Iris pigment epithelial cell (primary cell): ENCODE measurements at regions not wholly inside any gene's neighbourhood (a gene's known extent, or its start where the extent isn't known, plus 50 kb on each side); places are given as distances from the start of the nearest gene placed in this dataset.
A peak's percentile ranks its signal among the peaks of the same experiment; 100 is the strongest.
"Not testable (repeated sequence)": the region's sequence is repeated elsewhere in the genome, so short reads cannot be mapped to it uniquely, and the experiment has no call there.

Experiments used
- DNase-seq: peaks from one replicate; pipeline ENCODE4 v3.0.0-alpha.2; 2011; ENCODE audit warnings: low read depth

DNA sequence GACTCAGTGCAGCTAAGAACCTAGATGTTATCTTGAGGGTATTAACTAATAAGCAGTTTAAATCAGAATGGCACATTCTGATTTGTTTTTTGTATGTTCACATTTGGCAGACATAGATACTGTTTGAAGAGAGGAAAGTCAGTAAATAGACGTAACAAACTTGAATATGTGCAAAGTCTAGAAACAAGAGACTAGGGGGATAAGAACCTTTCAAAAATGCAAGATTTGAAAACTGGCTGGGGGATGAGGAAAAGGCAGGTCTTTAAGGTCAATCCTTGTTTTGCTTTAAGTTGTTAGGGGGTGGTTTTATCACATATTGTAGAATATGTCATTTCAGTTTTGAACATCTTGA lies 136.5 kb downstream of the ZNF92 start:
- not testable (repeated sequence) for DNase-seq

DNA sequence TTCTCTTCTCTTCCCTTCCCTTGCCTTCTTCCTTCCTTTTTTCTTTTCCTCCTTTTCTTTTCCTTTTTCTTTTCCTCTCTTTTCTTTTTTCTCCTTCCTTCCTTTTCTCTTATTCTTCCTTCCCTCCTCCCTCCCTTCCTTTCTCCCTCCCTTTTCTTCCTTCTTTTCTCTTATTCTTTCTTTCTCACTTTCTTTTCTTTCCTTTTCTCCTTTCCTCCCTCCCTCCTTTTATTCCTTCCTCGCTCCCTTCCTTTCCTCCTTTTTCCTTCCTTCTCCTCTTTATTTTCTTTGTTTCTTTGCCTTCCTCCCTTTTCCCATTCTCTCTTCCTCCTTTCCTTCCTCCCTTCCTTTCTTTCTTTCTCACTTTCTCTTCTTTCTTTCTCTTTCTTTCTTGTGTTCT lies 146.1 kb downstream of the ZNF92 start:
- DNase-seq = not testable (repeated sequence)

DNA sequence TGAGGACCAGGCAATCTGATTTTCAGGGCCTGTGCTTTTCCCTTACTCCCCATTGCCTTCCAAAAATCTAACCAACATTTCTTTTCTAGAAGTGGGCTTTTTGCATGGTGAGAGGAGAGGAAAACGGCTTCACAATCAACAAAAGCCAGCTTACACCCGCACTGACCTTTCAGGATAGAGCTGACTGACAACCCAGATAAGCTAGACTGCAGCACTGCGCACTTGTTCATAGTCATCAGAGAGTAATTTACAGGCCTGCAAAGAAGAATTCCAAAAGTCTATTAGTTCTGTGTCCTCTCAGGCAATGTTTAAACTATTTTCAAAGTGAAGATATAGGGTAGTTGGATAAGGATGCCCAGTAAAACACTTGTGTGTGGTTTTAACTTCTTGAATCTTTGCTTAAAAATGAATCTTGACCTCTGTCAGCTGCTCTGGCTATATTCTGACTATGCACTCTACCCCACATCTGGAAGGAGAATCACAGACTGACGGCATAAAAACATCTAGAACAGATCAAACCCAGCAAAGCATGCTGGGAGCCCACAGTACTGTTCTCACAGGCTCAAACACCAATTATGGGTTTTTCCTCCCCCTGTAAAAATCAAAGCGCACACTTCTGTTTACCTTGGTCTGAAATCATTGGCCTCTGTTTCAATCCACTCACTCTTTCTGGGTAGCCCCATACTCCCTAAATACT lies 172.0 kb downstream of the ZNF92 start:
- DNase-seq = not testable (repeated sequence)

DNA sequence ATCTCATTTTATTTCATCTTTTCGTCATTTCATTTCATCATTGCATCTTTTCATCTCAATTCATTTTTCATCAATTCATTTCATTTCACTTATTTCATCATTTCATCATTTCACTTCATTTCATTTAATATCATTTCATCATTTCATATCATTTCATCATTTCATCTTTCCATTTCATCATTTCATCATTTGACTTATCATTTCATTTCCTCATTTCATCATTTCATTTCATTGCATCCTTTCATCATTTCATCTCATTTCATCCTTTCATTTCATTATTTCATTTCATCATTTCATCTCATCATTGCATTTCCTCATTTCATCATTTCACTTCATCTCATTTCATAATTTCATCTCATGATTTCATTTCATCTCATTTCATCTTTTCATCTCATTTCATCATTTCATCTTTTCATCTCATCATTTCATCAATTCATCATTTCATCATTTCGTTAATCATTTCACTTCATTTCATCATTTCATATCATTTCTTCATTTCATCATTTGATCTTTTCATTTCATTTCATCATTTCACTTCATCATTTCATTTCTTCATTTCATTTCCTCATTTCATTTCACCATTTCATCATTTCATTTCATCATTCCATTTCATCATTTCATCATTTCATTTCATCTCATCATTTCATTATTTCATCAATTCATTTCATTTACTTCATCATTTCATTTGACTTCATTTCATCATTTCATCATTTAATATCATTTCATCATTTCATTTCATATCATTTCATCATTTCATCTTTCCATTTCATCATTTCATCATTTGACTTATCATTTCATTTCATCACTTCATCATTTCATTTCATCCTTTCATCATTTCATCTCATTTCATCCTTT lies 176.2 kb downstream of the ZNF92 start:
- not testable (repeated sequence) for DNase-seq

DNA sequence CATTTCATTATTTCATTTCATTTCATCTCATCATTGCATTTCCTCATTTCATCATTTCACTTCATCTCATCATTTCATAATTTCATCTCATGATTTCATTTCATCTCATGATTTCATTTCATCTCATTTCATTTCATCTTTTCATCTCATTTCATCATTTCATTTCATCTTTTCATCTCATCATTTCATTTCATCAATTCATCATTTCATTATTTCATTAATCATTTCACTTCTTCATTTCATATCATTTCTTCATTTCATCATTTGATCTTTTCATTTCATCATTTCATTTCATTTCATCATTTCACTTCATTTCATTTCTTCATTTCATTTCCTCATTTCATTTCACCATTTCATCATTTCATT lies 176.8 kb downstream of the ZNF92 start:
- not testable (repeated sequence) for DNase-seq

DNA sequence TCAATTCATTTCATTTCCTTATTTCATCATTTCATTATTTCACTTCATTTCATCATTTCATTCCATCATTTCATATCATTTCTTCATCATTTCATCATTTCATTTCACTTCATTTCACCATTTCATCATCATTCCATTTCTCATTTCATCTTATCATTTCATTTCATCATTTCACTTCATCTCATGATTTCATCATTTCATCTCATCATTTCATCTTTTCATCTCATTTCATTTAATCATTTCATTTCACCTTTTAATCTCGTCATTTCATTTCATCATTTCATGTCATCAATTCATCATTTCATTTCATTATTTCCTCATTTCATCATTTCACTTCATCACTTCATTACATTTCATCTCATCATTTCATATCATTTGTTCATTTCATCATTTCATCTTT lies 177.4 kb downstream of the ZNF92 start:
- DNase-seq = not testable (repeated sequence)

DNA sequence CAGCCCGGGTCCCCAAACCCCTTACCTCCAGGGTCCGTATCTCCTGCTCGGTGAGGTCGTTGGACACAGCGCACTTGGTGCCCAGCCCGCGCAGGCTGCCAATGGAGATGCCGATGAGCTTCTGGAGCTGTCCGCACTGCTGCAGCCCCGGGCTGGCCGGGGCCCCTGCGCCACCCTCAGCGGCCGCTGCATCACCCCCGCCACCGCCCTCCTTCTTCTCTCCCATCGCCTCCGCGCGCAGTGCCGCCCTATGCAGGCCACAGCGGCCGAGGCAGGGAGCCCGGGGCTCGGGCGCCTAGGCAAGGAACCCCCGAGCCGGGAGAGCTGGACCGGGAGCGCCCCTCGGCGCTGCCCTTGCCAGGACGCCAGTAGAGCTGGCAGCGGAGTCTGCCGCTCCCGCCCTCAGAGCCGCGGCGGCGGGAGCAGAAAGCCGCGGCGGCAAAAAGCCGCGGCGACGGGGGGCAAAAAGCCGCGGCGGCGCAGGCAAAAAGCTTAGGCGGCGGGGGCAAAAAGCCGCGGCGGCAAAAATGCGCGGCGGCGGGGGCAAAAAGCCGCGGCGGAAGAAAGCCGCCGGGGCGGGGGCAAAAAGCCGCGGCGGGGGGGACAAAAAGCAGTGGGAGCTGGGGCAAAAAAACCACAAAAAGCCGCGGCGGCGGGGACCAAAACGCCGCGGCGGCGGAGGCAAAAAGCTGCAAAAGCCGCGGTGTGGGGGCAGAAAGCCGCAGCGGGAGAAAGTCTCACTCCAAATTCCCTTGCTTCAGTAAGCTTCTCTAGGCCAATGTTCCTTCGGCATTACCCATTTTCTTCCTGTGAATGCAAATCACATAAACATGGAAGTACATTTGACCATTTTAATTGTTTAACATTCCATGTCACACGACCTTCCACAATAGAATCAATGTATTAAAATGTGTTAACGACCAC lies 181.2 kb downstream of the ZNF92 start:
- DNase-seq = not testable (repeated sequence)

DNA sequence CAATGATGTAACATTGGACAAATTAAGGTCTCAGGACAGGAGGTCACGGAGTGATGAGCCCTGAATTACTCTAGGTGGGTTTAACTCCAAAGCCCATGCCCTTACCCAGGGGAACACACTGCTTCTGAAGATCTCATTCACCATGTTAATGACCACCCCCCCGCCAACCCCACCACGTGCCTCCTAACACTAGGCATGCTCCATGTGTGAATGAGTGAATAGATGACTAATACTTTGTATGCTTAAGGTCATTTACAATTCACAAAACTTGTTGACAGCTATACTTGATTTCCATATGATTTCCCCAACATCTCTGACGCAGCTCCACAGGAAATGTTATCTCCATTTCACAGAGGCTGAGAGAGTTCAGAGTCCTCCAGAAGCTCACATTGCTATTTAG lies 184.9 kb downstream of the ZNF92 start:
- DNase-seq = peak; percentile 10

DNA sequence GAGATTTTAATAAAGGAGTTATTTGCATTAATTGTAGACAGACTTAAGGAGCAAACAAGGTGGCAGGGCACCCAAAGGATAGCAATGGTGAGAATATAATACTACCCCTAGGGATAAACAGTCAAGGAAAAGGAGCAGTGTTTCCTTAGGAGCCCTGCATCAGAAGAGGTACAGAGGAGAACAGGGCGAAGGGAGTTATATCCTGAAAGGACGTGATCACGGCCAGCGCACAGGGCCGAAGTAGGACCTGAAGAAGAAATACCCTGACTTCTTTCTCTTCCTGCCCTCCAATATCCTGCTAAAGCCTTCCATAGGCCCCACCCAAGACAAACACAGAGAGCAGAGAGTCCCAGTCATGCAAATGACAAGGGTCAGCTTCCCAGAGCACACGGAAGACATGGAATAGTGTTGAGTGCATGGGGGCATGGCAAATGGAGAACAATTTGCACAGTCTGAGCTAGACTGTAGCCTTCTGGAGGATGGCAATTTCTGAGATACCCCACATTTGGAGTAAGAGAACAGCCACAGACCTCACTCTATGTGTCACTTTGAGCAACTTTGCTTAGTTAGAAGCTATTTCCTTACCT lies 188.2 kb downstream of the ZNF92 start:
- not testable (repeated sequence) for DNase-seq

DNA sequence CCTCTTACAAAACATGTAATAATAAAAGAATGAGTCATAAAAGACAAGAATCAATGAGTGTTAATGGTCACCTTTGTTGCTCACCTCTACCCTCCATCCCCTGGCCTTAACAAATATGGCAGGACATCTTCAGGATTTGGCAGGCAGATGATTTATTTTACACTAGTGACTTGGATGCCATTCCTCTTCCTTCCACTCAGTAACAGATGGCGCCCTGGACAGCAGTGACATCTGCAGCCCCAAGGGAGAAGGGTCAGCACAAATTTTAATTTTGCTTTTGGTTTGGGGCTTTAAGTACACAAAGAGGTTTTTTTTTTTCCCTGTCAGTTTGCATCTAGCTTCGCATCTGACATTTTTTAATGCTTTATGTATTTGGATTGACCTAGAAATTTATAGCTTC lies 188.9 kb downstream of the ZNF92 start:
- not testable (repeated sequence) for DNase-seq

DNA sequence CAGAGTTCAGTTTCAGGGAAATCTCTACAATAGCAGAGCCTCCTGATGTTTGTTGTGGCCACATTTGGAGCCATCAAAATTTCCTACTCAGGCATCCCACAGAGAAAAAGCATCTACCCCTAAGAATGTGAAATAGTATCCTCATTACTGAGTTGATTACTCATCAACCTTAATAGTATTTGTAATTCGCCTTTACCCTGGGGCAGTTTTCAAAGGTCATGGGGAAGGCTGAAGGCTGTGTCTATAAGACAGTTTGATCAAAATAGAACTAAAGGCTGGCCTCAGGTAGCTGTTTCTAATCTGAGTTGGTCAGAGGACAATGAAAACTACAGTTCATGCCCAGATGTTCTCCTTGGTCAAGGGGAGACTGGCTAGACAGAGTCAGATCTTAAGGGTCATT lies 189.7 kb downstream of the ZNF92 start:
- not testable (repeated sequence) for DNase-seq

DNA sequence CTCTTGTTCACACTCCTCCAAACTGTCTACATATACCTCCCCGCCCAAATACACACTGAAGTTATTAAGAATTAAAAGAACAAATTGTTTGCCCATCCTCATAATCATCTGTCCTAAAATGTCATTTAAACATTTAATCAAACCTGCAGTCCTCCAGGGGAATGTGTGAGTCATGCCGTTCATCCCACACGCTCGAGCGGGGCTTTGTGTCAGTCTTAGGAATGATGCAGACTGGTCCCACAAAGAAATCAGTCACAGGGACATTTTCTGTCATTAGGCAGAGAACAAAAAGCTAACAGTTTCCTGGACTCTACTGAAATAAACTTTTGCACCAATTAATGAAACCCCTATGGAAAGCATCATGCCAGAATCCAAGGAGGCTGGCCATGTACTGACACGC lies 194.6 kb downstream of the ZNF92 start:
- DNase-seq = not testable (repeated sequence)

DNA sequence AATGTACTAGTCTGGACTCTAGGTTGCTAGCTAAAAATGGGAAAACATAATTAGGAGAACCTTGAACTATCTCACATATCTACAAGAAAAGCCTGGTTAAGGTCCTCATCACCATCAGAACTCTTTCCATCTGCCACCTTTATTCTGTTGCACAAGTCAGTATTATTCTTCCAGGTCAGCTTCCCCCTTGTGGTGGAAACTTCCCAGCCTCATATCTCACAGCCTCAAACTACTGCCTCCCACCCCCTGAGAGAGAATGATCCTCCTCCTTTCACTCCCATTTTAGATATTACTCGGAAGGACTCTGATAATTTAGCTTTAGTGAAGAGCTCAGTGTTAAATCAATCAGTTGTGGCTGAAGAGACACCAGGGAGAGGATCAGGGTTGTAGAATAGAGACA lies 197.3 kb downstream of the ZNF92 start:
- DNase-seq = not testable (repeated sequence)

DNA sequence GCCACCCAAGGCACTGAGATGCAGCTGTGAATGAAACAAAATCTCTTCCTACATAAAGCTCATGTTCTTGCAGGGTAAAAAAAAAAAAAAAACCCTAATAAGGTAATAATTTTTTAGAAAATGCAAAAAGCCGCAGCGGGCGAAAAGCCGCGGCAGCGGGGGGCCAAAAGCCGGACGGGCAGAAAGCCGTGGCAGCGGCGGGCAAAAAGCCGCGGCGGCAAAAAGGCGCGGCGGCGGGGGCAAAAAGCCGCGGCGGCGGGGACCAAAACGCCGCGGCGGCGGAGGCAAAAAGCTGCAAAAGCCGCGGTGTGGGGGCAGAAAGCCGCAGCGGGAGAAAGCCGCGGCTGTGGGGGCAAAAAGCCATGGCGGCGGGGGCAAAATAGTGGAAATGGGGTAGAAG lies 198.9 kb downstream of the ZNF92 start:
- DNase-seq = not testable (repeated sequence)

DNA sequence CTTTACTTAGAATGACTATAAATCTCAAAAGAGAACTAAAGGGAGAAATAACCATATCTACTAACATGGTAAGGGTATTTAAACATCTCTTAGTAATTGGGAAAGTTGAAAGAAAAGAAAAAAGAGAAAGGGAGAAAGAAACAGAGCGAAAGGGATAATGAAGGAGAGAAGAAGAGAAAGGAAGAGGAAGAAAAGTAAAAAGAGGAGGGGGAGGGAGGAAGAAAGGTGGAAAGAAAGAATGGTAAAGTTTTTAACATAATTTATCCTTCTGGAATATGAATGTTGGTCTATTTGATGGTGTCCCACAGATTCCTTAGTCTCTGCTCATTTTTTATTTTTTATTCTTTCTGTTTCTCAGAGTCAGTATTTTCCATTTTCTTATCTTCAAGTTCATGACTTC lies 202.7 kb downstream of the ZNF92 start:
- not testable (repeated sequence) for DNase-seq

DNA sequence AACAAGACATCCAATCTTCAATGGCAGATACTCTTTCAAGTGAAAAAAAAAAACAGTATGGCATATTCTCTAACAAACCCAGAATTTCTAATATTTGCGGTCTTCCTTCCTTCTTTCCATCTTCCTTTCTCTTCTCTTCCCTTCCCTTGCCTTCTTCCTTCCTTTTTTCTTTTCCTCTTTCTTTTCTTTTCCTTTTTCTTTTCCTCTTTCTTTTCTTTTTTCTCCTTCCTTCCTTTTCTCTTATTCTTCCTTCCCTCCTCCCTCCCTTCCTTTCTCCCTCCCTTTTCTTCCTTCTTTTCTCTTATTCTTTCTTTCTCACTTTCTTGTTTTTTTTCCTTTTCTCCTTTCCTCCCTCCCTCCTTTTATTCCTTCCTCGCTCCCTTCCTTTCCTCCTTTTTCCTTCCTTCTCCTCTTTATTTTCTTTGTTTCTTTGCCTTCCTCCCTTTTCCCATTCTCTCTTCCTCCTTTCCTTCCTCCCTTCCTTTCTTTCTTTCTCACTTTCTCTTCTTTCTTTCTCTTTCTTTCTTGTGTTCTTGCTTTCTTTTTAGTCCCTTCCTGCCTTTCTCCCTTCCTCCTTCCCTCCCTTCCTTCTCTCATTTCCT lies 209.0 kb downstream of the ZNF92 start:
- not testable (repeated sequence) for DNase-seq

DNA sequence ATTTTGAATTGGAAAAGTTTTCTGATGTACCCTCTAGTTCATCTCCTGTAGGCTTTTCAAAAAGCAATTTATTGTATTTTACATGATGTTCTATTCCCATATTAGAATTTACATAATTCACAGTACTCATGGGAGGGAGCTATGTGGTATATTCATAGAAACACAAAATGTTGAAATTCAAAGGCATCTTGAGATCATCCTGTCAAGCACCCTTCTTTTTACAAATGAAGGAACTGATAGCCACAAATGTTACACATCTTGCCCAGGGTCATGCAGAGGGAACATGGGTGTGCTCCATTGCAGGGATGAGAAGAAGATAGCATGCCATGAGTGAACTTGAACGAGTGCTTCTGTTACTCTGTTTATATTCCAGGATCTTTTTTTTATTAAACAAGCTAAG lies 228.8 kb downstream of the ZNF92 start:
- not testable (repeated sequence) for DNase-seq

DNA sequence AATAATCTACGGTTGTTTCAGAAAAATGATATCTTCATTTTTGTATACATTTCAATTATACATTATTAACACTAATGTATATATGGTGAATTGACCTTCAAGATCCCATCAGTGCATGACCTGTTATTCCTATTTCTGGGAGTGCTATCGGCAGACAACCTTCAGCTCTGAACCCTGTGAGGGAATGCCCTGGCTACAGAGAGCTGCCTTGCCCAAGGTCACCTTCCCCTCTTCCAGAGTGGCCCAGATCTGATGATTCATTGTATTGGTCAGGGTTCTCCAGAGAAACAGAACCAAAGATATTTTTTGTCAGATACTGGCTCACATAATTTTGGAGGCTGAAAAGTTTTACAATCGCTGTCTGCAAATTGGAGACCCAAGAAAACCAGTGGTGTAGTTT lies 235.5 kb downstream of the ZNF92 start:
- no peak for DNase-seq

DNA sequence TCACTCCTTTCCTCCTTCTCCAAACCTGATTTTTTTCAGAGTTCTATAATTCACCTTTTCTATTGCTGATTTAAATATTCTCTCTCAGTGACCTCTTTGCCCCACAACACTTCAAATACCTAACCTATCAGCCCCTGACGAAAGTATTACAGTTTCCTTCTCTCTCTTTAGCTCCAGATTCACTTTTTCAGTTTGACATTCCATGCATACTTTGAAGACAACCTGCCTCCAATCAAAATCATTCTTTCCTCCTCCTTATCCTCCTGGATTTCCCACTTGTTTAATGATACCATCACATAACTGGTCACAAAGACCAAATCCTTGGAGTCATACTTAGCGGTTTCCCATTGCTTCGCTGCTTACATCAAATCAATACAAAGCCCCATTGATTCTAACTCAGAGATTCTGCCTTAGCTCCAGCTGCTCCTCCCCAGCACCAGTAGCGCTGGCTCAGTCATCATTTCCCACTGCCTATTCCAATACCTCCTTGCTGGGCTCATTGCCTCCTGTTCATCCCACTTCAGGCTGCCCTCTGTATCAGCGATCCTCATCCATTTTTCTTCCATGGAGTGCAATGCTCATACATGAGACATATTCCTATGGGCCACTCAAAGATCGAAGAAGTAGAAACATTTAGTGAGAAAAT lies 240.1 kb downstream of the ZNF92 start:
- DNase-seq = not testable (repeated sequence)

DNA sequence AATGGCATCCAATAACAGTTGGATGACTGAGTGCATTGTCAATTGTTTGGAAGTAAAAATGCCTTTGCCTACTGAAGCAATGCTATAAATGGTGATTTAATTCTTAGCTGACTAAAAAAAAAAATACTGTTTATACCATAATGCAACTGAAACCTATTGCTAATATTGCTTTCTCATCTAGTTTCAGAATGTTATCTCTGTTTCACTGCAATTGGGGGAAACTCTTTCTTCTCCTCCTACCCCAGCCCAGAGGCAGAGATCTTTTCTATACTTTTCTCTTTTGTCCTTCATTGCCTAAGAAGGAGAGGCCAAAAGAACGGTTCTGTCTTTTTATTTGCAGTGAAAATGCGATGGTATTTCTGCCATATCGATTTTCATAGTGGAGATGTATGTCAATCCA lies 242.5 kb downstream of the ZNF92 start:
- DNase-seq = not testable (repeated sequence)

DNA sequence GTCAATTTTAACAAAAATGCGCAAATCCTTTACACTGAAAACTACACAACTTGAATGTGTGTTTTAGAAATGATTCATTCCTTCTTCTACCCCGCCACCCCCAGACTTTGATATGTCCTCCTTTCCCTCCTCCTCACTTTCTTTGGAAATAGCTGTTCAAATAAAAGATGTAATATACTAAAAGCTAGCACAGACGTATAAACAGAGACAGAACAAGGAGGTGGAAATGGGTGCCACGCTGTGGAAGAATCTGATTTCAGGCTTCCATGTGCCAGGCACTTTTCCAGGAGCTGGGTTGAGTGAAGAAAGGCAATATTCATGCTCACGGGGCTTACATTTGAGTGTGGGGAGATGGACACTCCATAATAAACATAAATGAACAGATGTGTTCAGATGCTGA lies 246.6 kb downstream of the ZNF92 start:
- DNase-seq = not testable (repeated sequence)
